ENCODE measurements at regions not wholly inside any gene's neighbourhood (a gene's known extent, or its start where the extent isn't known, plus 50 kb on each side); places are given as distances from the start of the nearest gene placed in this dataset.

- POLR2A ChIA-PET, result no interaction called here
- Histone ChIP-seq H3K4me1 (ENCODE audit: control insufficient read depth, insufficient read depth, low read length) (no peaks in the 10 kb centered on the region), H3K36me3 (ENCODE audit: control insufficient read depth, insufficient read depth, low read length) (no peaks in the 10 kb centered on the region), H3K9me3 (ENCODE audit: control insufficient read depth, insufficient read depth, low read depth, low read length) (no peaks in the 10 kb centered on the region), H3K27ac (ENCODE audit: low read length) (no peak overlapping the region), H3K27me3 (ENCODE audit: control insufficient read depth, insufficient read depth, low read length) (no peaks in the 10 kb centered on the region; the same call in 1 of the 2 replicates), H3K4me3 (ENCODE audit: low read depth in 2 of 2, low read length in 2 of 2) (no peak overlapping the region)
- intact Hi-C loops (cut with micrococcal nuclease; ENCODE audit: unreplicated experiment) (no loop called here), in situ Hi-C loops (cut with HindIII; ENCODE audit: low pct_unique_long_range_greater_than_20kb, low sequenced_read_pairs) (no loop called here)
- no peak for ATAC-seq
- TF ChIP-seq POLR2AphosphoS5 (IDR thresholded peaks at IDR 0.05; ENCODE audit: low read depth, low read length) (no peak), SIN3A (IDR thresholded peaks at IDR 0.05; ENCODE audit: borderline replicate concordance, insufficient read depth, low read depth, low read length) (no peak), TCF7L2 (IDR thresholded peaks at IDR 0.05; ENCODE audit: low read depth, low read length) (no peak), REST (IDR thresholded peaks at IDR 0.05; ENCODE audit: insufficient read depth in 1 of 2, low read depth in 2 of 2, low read length in 1 of 2) (no peak)
- TF ChIP-seq, protein P1, sequence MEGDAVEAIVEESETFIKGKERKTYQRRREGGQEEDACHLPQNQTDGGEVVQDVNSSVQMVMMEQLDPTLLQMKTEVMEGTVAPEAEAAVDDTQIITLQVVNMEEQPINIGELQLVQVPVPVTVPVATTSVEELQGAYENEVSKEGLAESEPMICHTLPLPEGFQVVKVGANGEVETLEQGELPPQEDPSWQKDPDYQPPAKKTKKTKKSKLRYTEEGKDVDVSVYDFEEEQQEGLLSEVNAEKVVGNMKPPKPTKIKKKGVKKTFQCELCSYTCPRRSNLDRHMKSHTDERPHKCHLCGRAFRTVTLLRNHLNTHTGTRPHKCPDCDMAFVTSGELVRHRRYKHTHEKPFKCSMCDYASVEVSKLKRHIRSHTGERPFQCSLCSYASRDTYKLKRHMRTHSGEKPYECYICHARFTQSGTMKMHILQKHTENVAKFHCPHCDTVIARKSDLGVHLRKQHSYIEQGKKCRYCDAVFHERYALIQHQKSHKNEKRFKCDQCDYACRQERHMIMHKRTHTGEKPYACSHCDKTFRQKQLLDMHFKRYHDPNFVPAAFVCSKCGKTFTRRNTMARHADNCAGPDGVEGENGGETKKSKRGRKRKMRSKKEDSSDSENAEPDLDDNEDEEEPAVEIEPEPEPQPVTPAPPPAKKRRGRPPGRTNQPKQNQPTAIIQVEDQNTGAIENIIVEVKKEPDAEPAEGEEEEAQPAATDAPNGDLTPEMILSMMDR (IDR thresholded peaks at IDR 0.05), result no peak
- BruUV-seq (replicated peaks), result no TSS peak
- CTCF ChIA-PET, result interaction anchor here (0.6 kb wide), 1 partner anchor 293 kb away, joined by 3 read pairs; no protein-coding TSS in a partner anchor
- no peak for DNase-seq (ENCODE audit: low read depth, low spot score)
Measured at GRCh38 chr9:135379540-135380267, 99.9 kb upstream of the PPP1R26 start.

- Histone ChIP-seq H3K4me3 (ENCODE audit: low read depth in 2 of 2, low read length in 2 of 2) (no peak overlapping the region), H3K27ac (ENCODE audit: low read length) (no peak overlapping the region), H3K36me3 (ENCODE audit: control insufficient read depth, insufficient read depth, low read length) (no peaks in the 10 kb centered on the region), H3K27me3 (ENCODE audit: control insufficient read depth, insufficient read depth, low read length) (no peaks in the 10 kb centered on the region; the same call in 1 of the 2 replicates), H3K9me3 (ENCODE audit: control insufficient read depth, insufficient read depth, low read depth, low read length) (no peaks in the 10 kb centered on the region), H3K4me1 (ENCODE audit: control insufficient read depth, insufficient read depth, low read length) (no peaks in the 10 kb centered on the region)
- DNase-seq (ENCODE audit: low read depth, low spot score) (no peak), ATAC-seq (no peak)
- TF ChIP-seq SIN3A (IDR thresholded peaks at IDR 0.05; ENCODE audit: borderline replicate concordance, insufficient read depth, low read depth, low read length), result no peak
- TF ChIP-seq REST (IDR thresholded peaks at IDR 0.05; ENCODE audit: insufficient read depth in 1 of 2, low read depth in 2 of 2, low read length in 1 of 2), result no peak
- TF ChIP-seq, protein P1 (IDR thresholded peaks at IDR 0.05), result no peak
- no peak for TF ChIP-seq TCF7L2 (IDR thresholded peaks at IDR 0.05; ENCODE audit: low read depth, low read length)
- POLR2A ChIA-PET, result no interaction called here
- intact Hi-C loops (cut with micrococcal nuclease; ENCODE audit: unreplicated experiment) (no loop called here), in situ Hi-C loops (cut with HindIII; ENCODE audit: low pct_unique_long_range_greater_than_20kb, low sequenced_read_pairs) (no loop called here)
- CTCF ChIA-PET, result no interaction called here
- BruUV-seq (replicated peaks), result no TSS peak
Measured at GRCh38 chr9:135380311-135380960, 99.1 kb upstream of the PPP1R26 start.
